GM21529 (cell line): ENCODE measurements at regions not wholly inside any gene's neighbourhood (a gene's known extent, or its start where the extent isn't known, plus 50 kb on each side); places are given as distances from the start of the nearest gene placed in this dataset.
"Not testable (repeated sequence)": the region's sequence is repeated elsewhere in the genome, so short reads cannot be mapped to it uniquely, and the experiment has no call there.

Source experiments
- ATAC-seq: cut with Tn5 transposase; IDR thresholded peaks from one replicate; pipeline ENCODE4 v1.9.1; 2021; ENCODE audit not compliant: unreplicated experiment

DNA sequence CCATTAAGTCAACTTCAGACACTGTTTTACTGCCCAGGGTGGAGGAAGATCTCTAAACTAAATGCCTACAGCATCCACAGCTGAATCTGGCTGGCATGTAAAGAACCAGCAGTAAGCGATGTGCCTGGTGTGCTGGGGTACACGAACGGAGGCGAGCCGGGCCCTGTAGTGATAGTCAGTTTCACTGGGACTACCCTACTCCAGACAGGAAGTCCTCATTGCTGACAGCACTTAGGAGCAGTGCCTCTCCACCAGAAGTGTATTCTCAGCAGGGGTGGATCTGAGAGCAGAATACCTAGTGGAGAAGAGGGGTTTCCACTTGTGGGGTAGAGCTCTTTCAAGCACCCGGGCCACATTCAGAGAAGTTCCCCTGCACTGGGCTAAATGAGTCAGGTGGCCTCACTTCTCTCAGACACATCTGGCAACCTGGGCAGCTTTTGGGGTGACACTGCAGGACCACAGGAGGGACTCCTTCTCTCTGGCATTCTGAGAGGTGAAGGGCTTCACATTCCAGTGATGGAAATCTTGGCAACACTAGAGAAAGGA is 290.3 kb upstream of the PLGLB1 start:
- not testable (repeated sequence) for ATAC-seq

- ATAC-seq: not testable (repeated sequence)
These were observed 293.0 kb upstream of the PLGLB1 start for GRCh38 chr2:87314622-87315021.

- ATAC-seq: peak; percentile 77
These were observed 293.7 kb upstream of the PLGLB1 start for GRCh38 chr2:87315183-87315902.

DNA sequence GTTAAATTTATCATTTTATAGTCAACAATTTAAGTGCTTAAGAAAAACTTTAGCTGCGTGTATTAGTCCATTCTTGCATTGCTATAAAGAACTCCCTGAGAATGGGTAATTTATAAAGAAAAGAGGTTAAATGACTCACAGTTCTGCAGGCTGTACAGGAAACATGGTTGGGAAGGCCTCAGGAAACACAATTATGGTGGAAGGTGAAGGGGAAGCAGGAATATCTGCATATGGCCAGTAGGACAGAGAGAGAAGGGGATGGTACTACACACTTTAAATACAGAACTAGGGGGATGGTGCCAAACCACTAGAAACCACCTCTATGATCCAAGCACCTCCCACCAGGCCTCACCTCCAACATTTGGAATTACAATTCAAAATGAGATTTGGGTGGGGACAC is 295.5 kb upstream of the PLGLB1 start:
- ATAC-seq: not testable (repeated sequence)

DNA sequence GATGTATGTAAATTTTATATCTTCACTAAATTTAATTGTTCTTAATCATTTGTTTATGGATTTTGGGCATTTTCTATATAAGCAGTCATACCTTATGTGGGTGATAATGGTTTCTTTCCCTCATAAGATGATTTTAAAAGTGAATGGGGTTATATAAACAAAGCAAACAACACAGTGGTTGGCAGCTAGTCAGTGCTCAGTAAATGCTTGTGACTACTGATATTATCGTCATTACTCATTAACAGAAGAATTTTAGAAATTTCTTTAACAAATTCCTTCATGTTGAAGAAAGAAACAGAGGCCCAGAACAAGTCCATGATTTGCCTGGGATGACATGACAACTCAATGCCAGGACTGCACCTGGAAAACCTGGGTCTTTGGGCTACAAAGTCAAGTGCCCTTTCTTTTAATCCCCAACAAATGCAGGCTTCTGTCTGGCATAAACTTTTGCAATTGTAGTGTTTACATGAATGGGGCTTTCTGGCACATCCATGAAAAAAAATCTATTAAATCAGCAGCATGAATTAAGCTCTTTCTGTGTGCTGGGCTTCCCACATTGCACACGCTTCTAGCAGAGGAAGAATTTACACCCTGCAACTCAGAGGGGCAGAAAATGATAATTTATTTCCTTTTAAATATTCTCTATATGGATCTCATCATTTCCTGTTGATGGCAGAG is 297.3 kb upstream of the PLGLB1 start:
- not testable (repeated sequence) for ATAC-seq

- not testable (repeated sequence) for ATAC-seq
These were observed 298.1 kb upstream of the PLGLB1 start for GRCh38 chr2:87319705-87320104.

GRCh38 chr2:87321201-87321600 is 299.6 kb upstream of the PLGLB1 start:
- ATAC-seq: not testable (repeated sequence)

DNA sequence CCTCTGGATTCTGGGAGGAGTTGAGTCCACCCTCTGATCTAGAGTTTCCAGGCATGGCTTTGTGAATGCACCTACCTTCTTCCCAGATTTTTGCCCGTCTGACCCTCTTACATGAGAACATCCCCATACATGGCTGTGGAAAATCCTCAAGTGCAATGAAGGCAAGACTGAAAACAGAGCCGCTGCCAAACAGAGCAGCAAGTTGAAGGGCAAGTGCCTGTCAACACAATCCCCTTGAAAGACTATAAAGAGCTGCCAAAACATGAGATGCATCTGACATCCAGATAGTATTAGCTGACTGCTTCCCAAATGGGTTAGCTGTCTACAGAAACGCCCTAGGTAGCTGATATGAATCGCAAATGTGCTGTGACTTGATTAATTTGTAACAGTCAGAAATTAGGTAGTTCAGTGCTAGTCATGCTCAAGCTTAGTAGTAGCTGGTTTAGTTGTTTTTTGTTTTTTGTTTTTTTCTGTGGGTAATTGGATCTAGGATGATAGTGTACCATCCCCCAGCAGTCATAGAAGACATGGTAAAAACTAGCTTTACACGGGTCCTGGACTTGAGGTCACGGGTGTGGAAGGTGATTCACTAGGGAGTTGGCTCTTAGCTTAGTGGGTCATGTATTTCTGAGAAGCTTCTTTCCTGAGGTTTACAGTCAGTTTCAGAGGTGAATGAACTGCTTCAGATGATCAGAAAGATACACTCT is 302.8 kb upstream of the PLGLB1 start:
- not testable (repeated sequence) for ATAC-seq

DNA sequence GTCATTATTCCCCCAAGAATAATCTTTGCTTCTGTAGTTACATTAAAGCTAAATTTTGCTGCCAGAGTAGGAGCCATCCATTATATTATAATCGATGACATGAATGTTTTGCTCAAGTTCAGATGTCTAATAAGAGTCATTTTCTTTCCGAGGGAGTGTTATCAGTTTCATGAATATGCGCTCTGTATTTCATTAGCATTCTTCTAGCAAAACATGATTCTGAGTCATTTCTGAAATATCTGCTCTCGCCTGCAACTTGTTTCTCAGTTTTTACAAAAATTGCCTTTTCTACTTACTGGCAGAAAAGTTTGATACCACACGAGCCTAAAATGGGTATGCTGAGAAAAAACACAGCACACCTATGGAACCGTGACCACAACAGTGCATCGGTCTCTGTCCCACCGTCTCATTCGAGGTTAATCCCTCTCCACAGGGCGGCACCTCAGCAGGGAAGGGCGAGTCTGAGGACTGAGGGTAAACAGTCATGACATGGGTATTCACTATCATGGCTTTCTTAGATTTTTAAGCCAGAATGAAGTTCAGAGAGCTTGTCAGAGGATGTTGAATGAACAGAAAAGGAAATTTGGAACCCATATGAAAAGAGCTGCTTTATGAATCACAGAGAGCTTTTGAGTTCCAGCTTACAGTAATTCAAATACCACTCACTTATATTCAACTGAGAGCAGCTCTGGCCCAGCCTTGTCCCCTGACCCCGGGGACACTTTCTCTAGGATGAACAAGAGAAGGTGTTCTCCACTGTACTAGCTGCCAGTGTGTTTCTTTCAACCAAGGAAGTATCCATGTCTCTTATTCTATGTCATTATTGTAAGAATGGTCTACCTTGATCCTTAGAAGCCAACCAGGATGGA is 303.6 kb upstream of the PLGLB1 start:
- ATAC-seq: not testable (repeated sequence)

DNA sequence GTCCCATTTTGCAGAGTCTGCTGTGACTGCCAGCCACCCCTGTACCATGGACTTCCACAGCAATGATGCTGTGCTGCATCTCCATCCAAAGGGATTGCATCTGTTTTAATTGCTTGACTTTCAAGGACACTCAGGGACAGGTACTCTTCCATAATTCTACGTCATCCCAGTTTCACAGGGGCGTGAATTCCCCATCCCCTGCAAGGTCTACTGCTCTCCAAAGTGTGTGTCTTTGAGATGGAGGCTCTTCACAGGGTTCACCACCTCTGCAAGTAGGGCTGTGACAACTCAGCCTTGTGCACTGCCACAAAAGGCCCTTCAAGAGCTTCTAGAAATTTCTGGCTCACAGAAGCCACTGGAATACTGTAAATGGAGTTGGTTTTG is 304.3 kb upstream of the PLGLB1 start:
- ATAC-seq: not testable (repeated sequence)

DNA sequence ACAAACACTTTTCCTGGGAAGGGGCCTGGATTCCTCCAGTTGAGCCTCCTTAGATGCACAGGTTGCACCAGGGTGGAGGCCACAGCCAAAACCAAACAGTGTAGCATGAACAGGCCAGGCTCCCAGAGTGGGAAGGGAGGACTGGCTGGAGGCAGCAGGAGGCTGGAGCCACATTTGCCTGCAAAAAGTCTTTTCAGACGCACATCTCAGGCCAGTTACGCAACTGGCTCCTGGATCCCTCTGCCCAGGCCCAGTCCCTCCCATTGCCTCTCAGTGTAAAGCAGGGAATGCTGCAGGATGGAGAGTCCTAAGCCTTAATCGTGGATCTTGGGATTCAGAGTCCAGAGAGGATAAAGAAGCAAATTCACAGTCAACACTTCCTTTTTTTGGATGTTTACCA is 305.1 kb upstream of the PLGLB1 start:
- ATAC-seq: not testable (repeated sequence)

- not testable (repeated sequence) for ATAC-seq
These were observed 306.2 kb upstream of the PLGLB1 start for GRCh38 chr2:87327648-87328371.

- ATAC-seq: not testable (repeated sequence)
These were observed 307.9 kb upstream of the PLGLB1 start for GRCh38 chr2:87329529-87329928.

- ATAC-seq: not testable (repeated sequence)
These were observed 308.8 kb upstream of the PLGLB1 start for GRCh38 chr2:87330486-87330885.

DNA sequence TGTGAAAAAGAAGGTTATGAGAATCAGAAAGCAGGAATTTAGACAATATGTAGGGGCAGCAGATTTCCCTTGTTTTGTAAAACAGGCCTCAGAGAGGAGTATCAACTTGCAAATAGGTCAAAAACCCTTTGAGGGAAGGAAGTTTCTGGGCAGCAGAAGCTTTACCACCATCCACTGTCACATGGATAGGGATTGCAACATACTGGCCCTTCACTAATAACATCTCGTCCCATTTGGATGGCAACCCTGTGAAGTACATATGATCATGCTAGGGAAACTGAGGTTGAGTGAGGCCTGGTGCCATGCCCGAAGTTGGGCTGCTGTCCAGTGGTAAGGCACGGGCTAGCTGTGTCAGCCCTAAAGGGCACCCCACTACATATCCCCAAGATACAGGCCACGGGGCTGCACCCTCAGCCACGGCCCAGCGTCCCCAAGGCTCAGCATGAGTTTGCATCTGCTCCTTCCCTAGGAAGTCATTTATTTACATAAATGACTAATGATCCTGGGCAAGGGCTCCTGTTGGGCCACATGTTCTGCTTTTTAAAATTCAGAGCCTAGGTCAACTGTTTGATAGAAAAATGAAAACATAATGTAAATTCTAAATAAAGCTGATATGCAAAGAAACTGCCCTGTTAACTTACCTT is 310.4 kb upstream of the PLGLB1 start:
- ATAC-seq: not testable (repeated sequence)

GRCh38 chr2:87334888-87335287 is 313.2 kb upstream of the PLGLB1 start:
- not testable (repeated sequence) for ATAC-seq

DNA sequence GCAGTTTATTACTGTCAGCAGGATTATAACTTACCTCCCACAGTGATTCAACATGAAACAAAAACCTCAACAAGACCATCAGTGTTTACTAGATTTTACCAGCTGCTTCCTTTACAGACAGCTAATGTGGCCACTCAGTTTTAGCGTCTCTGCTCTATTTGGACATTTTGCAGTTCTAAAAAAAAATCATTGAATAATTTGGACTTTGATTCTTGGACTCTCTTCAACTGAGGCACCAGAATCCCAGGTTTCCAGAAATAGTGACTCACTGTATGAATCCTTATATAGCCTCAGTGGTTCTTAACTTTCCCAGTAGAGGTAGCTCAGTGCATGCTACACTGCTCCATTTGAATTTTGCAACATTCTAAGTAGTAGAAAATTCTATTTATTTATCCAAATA is 317.4 kb upstream of the PLGLB1 start:
- ATAC-seq: not testable (repeated sequence)

DNA sequence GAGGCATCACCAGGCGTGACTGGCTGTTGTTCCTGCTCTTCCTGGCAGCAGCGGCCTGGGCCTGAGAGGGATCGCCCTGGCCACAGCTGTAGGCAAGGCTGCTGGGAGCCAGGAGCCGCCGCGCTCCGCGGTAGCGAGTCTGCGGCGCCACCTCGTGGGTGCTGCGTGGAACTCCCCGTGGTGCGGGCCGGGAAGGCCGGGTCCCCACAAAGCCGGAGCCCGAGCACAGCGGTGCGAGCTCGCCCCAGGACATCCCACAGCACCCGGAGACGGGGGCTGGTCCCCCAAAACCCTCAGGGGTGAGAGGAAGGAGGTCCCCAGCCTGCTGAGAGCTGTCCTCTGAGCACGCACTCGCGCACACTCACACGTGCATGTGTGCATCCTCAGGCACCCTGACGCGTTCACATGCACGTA is 320.0 kb upstream of the PLGLB1 start:
- not testable (repeated sequence) for ATAC-seq

DNA sequence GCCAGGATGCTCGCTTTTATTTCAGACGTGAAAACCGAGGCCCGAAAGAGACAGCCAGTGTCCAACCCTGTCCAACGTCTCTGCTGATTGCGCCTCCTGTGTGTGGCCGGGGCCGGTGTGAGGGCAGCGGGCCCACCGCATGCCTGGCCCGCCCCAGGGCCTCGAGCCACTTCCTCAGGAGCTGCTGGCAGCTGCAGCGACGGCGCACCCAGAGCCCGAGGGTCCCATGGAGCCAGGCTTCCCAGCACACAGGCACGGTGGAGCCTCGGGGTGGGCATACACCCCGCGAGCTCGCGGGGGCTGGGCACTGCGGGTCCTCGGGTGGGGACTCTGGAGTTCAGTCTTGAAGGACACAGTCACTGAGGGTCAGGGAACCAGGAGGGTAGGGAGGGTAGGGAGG is 320.5 kb upstream of the PLGLB1 start:
- ATAC-seq: not testable (repeated sequence)
